Heart left ventricle (tissue), 16 donors: ENCODE measurements at regions not wholly inside any gene's neighbourhood (a gene's known extent, or its start where the extent isn't known, plus 50 kb on each side); places are given as distances from the start of the nearest gene placed in this dataset.

Experiments
- ATAC-seq, 4 donors: fragments of 200-7000 bp; cut with Tn5 transposase; one replicate each; pipeline ENCODE4 v1.9.1; 2020 to 2022; ENCODE audit warnings: moderate library complexity in 4 of 4, mild to moderate bottlenecking in 3 of 4, moderate number of reproducible peaks in 1 of 4
- DNase-seq, 5 donors: peaks; one replicate each; pipeline ENCODE4 v3.0.0-alpha.2; 2020
- H3K27ac ChIP-seq, 12 donors: fragments of 200-600 bp; sonication (generic) in 4 of 12; one replicate each; pipeline versions ENCODE4 v1.5.0 to v1.8.0; 2016 to 2022; ENCODE audit warnings: mild to moderate bottlenecking in 2 of 12
- H3K27me3 ChIP-seq, 9 donors: fragments of 200-600 bp; sonication (generic) in 2 of 9; one replicate each; pipeline versions ENCODE4 v1.5.1 to v1.8.0; 2016 to 2022; ENCODE audit warnings: mild to moderate bottlenecking in 3 of 9
- H3K36me3 ChIP-seq, 9 donors: fragments of 200-600 bp; sonication (generic) in 2 of 9; one replicate each; pipeline versions ENCODE4 v1.5.0 to v1.8.0; 2018 to 2022; ENCODE audit warnings: mild to moderate bottlenecking in 2 of 9
- H3K4me1 ChIP-seq, 12 donors: fragments of 200-600 bp; sonication (generic) in 4 of 12; one replicate each; pipeline versions ENCODE4 v1.5.0 to v1.8.0; 2016 to 2022; ENCODE audit warnings: mild to moderate bottlenecking in 3 of 12
- H3K4me3 ChIP-seq, 12 donors: fragments of 200-600 bp; sonication (generic) in 4 of 12; one replicate each; pipeline versions ENCODE4 v1.5.0 to v1.8.0; 2017 to 2022; ENCODE audit warnings: mild to moderate bottlenecking in 9 of 12, moderate library complexity in 4 of 12
- H3K9me3 ChIP-seq, 12 donors: fragments of 200-600 bp; sonication (generic) in 4 of 12; one replicate each; pipeline versions ENCODE4 v1.5.0 to v1.8.0; 2016 to 2022; ENCODE audit warnings: mild to moderate bottlenecking in 1 of 12
- CTCF ChIP-seq, 12 donors: fragments of 200-600 bp; sonication (generic) in 4 of 12; IDR thresholded peaks; one replicate each; pipeline versions ENCODE4 v1.5.0 to v1.8.0; 2018 to 2022; ENCODE audit warnings: antibody characterized with exemption in 12 of 12, mild to moderate bottlenecking in 5 of 12
- POLR2A ChIP-seq, 2 donors: fragments of 450-650 bp; IDR thresholded peaks; one replicate each; pipeline ENCODE4 v1.6.1; 2017; ENCODE audit warnings: antibody characterized with exemption in 2 of 2, mild to moderate bottlenecking in 2 of 2, moderate library complexity in 2 of 2
- WGBS, 4 donors: extraction: QIAGEN DNeasy Blood & Tissue Kit in 2 of 4; methylation state at CpG; one replicate each; pipeline versions ENCODE4 v1.1.5 to v1.1.7; 2013 to 2018; 5-methylcytosine and 5-hydroxymethylcytosine counted together
- intact Hi-C, 10 donors: fragments of 100-400 bp; cut with DNase I; formaldehyde crosslinking; loops; one replicate each; pipeline versions ENCODE4 v1.11.1 to v1.14.2; 2022
- donor health status: ischemic (EF 13 %, LVEDD 7.1; RV severe dilation, severe dysfunction).
- donor health status: healthy with polysubstance abuse.
- donor health status: DM: no; HTN: yes; CAD: no.
- donor health status: DM: no; HTN: no; CAD: no.
- donor health status: ischemic (EF 25% LVEDD 6.9; RV normal size, moderate dysfunction).
- donor health status: ischemic (EF 25% LVEDD 5.7; RV mildly dilated, moderate dysfunction).
- donor health status: healthy.
- donor health status: DM: yes; HTN: yes; CAD: no.
- donor health status: ischemic (EF 35%, LVEDD 5.7; RV mildly dilated, moderate dysfunction).
- donor health status: nonischemic (EF 11% LVEDD 7.7; RV severe dilation, severe dysfunction).
- donor health status: DM: yes; HTN: yes; CAD: no.
- donor health status: PGD.
- donor health status: ischemic (EF 29% LVEDD 5.4; RV normal size, mild dysfunction).
- donor health status: nonischemic (EF 23%, LVEDD 6.1; RV moderate dilation, normal function).

- H3K4me1 ChIP-seq = no peaks in the 10 kb centered on the region
- no peaks in the 10 kb centered on the region for H3K27me3 ChIP-seq
- no peak for DNase-seq
- H3K27ac ChIP-seq = no peak overlapping the region
- TF ChIP-seq CTCF (IDR thresholded peaks at IDR 0.05) (no peak), POLR2A (IDR thresholded peaks at IDR 0.05) (no peak)
- no peaks in the 10 kb centered on the region for H3K9me3 ChIP-seq
- ATAC-seq = peak in 1 of 4 donors; percentile 41
- intact Hi-C loops = no loop called here
- whole genome bisulfite sequencing, 4 donors = 77 to 96% (median 87%) methylated on average over 5 of the region's 5 CpGs
- no peaks in the 10 kb centered on the region for H3K36me3 ChIP-seq
- no peak overlapping the region for H3K4me3 ChIP-seq
Observed at GRCh38 chr16:65200857-65201256, 79.0 kb upstream of the CDH11 start.

GRCh38 chr16:65200156-65200773 is 78.4 kb upstream of the CDH11 start:
- no peaks in the 10 kb centered on the region for H3K27me3 ChIP-seq
- no peaks in the 10 kb centered on the region for H3K4me1 ChIP-seq
- H3K36me3 ChIP-seq = no peaks in the 10 kb centered on the region
- DNase-seq (no peak), ATAC-seq (no peak)
- 78 to 81% (median 81%) methylated on average over 5 of the region's 5 CpGs for WGBS, 4 donors
- intact Hi-C loops = no loop called here
- no peaks in the 10 kb centered on the region for H3K9me3 ChIP-seq
- no peak overlapping the region for H3K27ac ChIP-seq
- TF ChIP-seq POLR2A (IDR thresholded peaks at IDR 0.05) = no peak
- no peak for TF ChIP-seq CTCF (IDR thresholded peaks at IDR 0.05)
- H3K4me3 ChIP-seq = no peak overlapping the region

- Histone ChIP-seq H3K4me3 (no peak overlapping the region), H3K27me3 (no peaks in the 10 kb centered on the region), H3K36me3 (no peaks in the 10 kb centered on the region), H3K9me3 (no peaks in the 10 kb centered on the region), H3K27ac (no peak overlapping the region), H3K4me1 (no peaks in the 10 kb centered on the region)
- no peak for ATAC-seq
- 69 to 79% (median 74%) methylated on average over 6 of the region's 6 CpGs for WGBS, 4 donors
- no peak for TF ChIP-seq CTCF (IDR thresholded peaks at IDR 0.05)
- TF ChIP-seq POLR2A (IDR thresholded peaks at IDR 0.05) = no peak
- intact Hi-C loops = no loop called here
- DNase-seq = no peak
Observed at GRCh38 chr16:65196420-65197075, 74.7 kb upstream of the CDH11 start.

- 56 to 72% (median 59%) methylated on average over 2 of the region's 2 CpGs for WGBS, 4 donors
- DNase-seq = no peak
- Histone ChIP-seq H3K9me3 (no peaks in the 10 kb centered on the region), H3K4me3 (no peak overlapping the region), H3K36me3 (no peaks in the 10 kb centered on the region), H3K4me1 (no peaks in the 10 kb centered on the region), H3K27me3 (no peaks in the 10 kb centered on the region), H3K27ac (no peak overlapping the region)
- no peak for ATAC-seq
- TF ChIP-seq CTCF (IDR thresholded peaks at IDR 0.05) (no peak), POLR2A (IDR thresholded peaks at IDR 0.05) (no peak)
- intact Hi-C loops = no loop called here
Observed at GRCh38 chr16:65195998-65196397, 74.1 kb upstream of the CDH11 start.
